Amygdala (tissue), 56 donors: ENCODE measurements at regions not wholly inside any gene's neighbourhood (a gene's known extent, or its start where the extent isn't known, plus 50 kb on each side); places are given as distances from the start of the nearest gene placed in this dataset.
"Not testable (repeated sequence)": the region's sequence is repeated elsewhere in the genome, so short reads cannot be mapped to it uniquely, and the experiment has no call there.

ENCODE experiments used
- DNase-seq, 56 donors: peaks; one replicate each; lab custom pipeline; 2025; lab: John Stamatoyannopoulos, UW

DNA sequence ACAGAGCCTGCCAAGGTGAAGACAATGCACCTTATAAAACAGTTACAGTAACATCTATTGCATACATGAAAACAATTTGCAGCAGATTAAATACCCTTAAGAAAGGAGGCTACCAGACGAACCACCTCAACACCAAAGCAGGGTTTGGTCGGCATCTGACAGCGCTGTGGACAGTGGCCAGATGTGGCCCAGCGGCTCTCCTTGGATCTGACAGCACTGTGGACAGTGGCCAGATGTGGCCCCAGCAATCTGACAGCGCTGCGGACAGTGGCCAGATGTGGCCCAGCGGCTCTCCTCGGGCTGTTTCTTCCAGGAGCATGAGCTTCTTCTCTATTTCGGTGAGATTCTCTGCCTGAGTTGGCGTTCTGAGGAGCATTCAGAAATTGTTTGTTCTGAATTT lies 211.6 kb downstream of the ANKRD30B start:
- no peak for DNase-seq

DNA sequence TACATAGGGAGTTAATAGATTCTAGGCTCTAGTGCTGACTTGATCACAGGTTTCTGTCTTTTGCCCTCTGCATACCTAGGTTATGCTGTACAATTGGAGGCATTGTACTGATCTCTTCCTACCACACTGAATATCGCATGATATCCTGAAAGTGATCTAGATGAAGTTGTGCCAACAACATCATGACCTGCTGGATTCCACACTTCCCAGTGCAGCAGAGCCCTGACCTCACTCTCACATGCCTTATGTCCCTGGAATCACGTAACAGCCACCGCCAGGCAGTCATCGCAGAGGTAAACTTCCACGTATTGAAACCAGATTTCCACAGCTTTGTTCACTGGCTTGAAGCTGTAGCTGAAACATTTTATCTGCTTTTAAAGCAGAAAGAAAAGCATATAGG lies 214.0 kb downstream of the ANKRD30B start:
- no peak for DNase-seq

DNA sequence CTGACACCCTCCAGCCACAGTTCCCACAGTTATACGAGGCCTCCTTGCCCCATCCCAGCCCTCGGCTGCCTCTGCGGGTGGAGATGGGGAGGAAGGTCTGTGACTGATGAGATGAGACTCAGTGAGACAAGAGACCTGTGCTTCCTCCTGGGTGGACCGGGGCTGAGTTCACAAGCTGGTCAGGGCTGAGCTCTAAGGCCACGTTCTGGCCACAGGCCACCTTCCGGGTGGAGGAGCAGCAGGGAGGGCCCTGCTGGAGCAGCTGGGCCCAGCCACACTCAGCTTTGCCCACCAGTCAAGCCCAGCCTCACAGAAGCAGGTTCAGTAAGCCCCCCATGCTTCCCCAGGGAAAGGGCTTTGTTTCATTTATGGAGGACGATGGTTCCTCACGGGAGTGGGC lies 214.7 kb downstream of the ANKRD30B start:
- DNase-seq = no peak

DNA sequence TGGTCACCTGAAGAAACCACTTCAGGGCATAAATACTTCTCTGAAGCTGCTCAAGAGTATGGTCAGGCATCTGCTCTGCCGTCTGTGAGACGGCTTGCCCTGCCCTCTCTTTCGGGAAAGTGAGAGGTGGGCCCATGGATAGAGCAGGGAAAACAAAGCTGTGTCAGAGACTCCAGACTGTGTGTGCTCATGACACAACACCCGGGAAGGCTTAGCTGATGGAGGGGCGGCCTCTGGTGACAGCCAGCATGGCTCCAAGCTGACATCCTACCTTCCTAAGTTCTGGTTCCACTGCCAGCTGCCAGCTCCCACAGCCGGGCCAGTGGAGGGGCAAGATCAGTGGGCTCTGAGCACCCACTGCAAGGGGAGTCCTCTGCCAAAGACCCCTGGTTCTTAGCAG lies 215.3 kb downstream of the ANKRD30B start:
- DNase-seq = no peak

DNA sequence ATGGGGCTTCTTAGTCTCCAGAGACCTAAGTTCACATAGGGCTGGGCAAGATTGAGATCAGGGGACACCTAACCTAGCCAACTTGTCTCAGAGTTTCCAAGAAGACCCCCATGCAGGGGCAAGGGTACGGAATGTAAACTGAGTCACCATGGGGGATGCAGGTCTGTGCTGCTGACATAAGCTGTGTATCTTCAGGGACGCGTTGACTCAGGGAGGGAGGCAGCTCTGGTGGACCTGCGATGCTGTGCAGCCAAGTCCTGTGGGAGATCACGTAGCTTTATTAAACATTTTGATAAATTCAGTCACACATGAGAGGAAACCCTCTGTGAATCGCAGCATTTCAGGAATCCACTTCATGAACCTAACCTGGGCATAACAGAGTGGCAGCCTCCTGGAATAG lies 216.0 kb downstream of the ANKRD30B start:
- DNase-seq = no peak

DNA sequence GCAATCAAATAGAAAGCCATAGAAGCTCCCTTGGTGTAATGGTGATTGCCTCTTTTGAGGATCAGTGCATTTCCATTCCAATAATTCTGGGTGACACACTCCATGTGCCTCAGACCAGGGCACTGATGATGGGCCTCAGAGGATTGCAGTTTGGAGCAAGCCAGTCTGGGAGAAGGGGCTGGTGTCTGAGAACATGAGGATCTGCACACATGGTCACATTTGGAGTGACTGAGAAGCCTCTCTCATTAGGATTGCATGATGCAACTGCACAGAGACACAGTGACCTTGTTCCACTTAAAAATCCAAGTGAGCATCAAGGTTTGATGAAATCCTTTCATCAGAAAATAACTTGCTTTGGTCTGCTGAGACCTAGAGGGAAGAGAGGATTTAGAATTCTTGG lies 216.4 kb downstream of the ANKRD30B start:
- no peak for DNase-seq

DNA sequence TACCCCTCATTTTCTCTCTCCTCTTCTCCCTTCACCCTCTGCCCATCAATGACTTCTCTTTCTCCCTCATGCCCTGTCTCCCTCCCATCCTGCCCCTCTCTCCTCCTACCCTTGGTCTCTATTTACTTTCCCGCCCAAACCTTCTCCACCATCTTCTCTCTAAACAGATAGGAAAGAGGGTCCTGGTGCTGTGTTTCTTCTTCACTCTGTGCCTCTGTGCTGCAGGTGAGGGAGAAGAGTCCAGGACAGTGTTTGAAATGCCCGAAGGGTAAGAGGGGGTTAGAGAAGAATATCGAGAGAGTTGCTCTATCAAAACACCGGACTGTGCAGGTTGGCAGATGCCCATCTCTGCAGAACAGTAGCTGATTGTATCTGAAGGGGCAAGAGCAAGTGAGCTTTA lies 217.0 kb downstream of the ANKRD30B start:
- DNase-seq = not testable (repeated sequence)

DNA sequence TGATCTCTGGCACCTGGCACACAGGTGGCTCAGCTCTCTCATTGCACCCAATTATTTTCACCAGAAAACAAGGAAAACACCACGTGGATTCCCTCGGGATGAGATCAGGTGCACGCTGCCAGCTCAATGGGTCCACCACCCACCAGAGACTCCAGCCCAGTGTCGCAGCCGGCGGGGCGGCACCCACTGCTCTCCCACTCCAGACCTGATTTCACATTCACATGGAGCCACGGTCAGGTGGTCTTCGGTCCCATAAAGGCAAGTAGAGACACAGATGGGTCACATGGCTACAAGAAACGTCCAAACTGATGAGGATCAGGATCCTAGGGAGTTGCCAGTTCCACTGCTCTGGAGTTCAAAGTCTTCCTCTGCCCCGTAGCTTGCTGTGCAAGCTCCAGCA lies 217.6 kb downstream of the ANKRD30B start:
- no peak for DNase-seq

DNA sequence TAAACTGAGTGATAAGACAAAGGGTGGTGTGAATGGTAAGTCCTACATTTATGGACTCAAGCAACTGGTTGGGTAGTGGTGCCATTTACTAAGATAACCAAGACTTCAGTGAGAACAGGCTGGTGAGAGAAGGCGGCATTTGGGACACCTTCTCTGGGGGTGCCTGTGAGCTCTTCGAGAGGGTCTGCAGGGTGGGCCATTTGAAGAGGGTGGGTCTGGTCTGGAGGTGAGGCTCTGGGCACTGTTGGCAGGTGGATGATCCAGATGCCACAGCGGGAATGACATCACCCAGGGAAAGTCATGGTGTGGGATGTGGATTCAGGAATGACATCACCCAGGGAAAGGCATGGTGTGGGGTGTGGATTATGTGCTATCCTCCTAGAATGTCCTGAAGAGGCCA lies 219.3 kb downstream of the ANKRD30B start:
- DNase-seq = not testable (repeated sequence)

DNA sequence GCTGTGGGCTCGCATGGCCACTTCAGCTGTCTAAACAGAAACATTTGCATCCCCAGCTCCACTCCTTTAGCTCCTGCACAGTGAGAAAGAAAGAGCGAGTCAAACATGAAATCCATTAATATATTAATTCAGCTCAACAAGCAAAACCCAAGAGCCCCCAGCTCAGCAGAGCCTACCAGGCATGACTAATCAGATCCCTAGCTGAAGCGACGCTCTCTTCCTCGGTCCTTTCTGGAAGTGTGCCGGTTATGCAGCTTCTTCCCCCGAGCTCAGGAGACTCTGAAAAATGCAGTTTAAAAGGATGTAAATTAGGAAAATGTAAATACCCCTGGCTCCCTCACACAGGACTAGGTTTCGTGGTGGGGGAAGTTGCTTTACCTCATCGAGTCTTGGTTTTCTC lies 221.5 kb downstream of the ANKRD30B start:
- no peak for DNase-seq

DNA sequence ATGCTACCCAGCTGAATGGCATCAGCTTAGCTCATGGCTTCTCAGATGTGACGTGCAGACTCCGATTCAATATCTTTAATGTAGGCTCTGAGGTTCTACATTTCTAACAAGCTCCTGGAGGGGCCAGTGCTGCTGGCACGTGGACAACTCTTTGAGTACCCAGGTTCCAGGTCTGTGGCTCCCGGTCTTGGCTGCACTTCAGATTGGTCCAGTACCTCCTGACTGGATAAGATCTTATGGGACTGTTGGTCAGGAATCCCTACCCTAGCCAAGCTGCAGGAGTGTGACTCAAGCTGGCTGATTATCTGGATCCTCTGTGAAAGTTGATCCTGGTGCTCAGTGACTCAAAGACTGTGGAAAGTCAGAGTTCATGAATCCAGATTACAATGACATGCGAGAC lies 222.1 kb downstream of the ANKRD30B start:
- DNase-seq = no peak

DNA sequence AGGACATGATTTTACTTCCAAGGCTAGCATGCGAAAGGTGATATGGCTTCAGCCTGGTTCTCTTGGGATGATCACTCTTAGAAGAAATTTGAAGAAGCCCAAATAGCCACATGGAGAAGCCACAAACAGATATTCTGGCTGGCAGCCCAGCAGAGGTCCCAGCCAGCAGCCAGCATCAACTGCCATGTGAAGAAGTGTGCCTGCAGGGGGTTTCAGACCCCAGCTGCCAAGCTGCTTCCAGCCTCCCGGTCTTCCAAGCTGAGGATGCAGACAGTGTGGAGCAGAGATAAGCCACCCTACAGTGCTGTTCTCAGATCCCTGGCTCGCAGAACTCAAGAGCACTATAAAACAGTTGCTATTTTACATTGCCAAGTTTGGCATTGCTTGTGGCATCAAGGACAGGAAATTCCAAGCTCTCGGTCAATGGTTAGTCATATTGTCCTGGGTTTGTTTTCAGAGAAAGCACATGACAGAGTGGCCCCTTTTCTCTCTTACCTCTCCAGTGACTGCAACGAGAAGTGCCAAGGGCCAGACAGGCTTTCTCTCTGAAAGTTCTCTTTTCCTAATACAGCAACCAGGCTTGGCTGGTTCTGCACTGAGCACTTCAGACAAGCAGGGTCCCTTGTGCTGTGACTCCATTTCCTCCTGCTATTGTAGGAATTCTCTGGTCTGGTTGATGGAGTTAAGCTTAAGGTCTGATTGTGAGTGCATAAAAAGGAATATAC lies 223.7 kb downstream of the ANKRD30B start:
- DNase-seq = no peak

DNA sequence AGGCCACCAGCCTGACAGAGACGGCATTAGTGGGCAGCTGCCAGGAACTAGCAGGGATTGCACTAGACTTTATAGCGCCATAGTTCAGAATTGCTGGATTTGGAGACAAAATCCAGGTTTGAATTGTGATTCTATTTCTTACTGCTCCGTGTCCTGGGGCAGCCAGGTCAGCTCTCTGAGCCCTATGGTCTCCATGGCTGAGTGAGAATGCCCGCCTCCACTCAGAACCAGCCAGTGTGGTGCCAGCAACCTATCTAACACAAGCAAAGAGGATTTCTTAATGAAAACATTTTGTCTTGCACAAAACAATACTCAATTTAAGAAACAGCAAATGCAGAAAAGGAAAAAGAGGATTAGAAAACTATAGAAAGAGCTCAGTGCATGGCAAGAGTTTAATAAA lies 225.4 kb downstream of the ANKRD30B start:
- not testable (repeated sequence) for DNase-seq

DNA sequence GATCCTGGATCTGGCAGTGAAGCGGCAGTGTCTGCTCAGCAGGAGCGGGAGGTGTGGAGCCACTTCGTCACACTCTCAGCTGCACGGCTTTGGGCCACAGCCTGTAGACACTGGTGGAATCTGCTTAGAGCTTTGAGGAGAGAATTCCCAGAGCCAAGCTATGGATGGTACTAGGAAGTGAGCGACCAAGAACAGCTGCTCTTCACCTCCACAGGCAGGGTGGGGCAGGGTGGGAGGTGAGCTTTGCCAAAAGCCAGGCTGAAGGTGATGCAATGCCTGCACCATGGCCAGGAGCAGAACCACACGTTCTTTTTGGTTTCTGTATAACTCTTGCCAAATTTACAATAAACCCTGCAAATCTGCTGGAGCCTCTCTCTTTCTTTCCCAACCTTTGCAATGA lies 226.1 kb downstream of the ANKRD30B start:
- DNase-seq = no peak

DNA sequence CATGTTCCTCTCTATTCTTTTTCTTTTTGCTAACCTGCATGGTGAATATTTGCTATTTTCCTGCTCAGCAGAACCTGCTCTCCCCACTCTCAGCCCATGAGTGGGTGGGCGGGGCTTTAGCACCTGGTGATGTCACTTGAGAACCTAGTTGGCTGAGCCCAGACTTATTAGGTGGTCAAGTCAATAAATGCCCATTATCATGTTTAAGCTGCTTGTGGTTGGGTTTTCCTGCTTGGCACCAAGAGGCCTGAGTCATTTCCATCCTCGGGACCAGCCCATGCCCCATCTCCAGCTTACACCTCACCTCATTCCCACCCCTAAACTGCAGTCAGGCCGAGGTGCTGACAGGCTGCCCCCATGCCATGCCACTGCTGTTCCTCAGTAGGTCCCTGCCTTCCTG lies 226.6 kb downstream of the ANKRD30B start:
- no peak for DNase-seq

DNA sequence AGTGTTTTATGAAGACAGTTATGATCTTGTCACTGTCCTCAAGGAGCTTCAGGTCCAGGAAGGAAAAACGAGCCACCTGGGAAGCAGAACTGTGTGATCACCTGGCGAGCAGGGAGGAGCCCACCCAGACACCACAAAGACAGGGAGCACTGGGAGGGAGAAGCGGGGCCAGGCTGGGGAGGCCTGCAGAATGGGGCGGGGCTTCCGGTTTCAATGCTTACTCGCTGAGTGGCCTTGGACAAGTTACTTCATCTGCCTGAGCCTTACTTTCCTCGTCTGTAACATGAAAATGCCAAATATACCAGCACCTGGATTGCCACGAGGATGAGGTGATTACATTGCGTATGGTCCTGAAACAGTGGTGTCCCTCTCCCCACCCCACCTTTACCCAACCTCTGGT lies 227.5 kb downstream of the ANKRD30B start:
- DNase-seq = no peak

DNA sequence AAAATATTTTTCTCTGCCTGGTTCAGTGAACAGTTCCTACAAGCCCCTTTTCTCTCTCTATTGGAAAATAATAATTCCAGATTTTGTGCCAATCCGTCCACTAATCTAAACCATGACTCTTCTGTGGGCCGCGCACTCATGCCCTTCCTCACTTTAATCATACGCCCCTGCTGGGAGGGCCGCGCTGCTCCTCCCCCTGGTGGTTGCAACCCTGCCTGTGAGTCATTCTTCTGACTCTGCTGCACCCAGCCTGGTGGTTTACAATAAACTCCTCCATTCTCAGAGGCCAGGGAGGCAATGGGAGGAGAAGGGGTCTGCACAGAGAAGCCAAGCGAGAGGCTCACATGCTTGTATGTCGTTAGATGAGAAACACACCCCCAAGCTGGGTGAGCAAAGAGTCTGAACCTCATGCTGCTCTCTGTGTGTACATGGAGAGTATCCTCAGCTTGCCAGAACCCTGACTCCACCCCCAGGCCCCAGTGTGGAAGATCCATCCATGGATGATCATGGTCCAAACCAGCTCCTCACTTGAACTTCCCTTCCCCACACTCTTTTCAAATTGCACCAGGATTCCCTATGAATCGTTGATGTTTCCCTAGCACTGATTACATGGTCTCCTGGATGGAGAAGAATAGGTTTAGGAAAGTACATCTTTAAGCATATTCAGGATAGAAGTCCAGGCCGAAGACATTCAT lies 228.9 kb downstream of the ANKRD30B start:
- DNase-seq = no peak

DNA sequence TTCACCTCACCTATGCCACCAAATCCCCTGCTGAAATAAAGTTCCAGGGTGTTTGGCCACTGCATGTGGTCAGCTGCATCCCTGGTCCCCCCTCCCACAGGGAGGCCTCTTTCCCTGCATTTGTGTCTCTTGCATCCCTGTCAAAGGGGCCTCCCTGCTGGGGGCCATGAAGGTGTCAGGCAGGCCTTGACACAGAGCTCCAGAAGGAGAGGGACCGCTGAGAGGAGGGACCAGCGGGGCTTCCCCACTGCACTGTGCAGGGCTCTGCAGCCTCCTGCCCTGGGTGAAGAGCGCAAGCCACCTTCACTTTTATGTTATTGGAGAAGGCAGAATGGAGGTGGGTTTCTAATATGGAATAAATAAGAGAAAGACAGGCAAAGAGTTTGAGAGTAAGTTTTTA lies 230.2 kb downstream of the ANKRD30B start:
- DNase-seq = no peak

DNA sequence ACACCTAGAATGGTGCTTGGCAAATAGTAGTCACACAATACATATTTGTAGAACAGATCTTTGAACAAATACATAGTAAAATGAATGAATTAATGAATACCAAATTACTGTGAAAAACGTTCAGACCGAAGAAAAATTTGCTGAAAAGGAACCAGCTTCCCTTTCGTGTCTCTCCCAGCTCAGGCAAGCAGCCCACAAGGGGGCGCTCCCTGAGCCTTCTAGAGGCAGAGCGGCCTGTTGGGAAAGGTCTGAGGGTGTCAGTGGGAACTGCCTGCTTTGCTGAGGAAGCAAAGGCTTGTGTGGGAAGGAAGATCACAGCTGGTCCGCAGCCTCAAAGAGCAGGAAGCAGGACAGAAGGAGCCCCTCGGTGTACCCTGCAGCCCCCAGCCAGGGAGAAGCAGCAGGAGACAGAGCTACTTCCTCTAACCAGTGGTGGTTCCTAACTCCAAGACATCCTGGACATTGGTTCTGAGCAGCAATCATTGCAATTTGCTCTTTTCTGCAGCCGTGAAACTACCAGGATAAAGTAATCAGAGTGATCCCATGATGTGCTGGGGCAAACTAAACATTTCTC lies 231.1 kb downstream of the ANKRD30B start:
- DNase-seq = peak in 15 of 56 donors; percentile 6 to 50 (median 25)

DNA sequence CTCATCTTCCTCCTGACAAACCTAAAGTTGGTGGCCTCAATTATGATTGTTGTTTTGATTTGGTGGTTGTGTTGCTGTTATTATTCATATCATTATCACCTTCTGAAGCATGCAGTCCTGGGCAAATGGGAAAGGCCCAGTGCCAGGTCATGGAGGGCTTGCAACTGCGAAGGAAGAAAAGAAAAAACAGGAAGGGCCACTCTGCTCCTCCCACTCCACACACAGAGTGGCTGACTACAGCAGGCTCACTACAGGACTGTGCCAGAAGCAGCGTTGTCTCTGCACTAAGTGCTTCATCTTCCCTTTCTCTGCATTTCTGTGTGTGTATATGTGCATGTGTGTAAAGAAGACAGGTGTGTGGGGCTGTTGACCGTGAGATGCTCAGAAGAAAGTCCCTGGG lies 231.9 kb downstream of the ANKRD30B start:
- DNase-seq = no peak

DNA sequence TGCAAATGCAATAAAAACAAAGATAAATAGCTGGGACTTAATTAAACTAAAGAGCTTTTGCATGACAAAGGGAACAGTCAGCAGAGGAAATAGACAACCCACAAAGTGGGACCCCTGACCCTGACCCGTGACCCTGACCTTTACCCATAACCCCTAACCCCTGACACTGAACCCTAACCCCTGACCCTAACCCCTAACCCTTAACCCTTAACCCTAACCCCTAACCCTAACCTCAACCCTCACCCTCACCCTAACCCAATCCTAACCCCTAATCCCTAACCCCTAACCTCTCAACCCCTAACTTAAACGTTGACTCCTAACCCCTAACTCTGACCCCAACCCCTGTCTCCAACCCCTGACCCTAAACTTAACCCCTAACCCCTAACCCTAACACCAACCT lies 236.6 kb downstream of the ANKRD30B start:
- not testable (repeated sequence) for DNase-seq
